Stimulated activated CD4-positive, alpha-beta T cell treated with anti-CD3 and anti-CD28 coated beads, Interleukin-1b, Interleukin-23, amount 100 ng/mL, for 48 hours (primary cell): ENCODE measurements at regions not wholly inside any gene's neighbourhood (a gene's known extent, or its start where the extent isn't known, plus 50 kb on each side); places are given as distances from the start of the nearest gene placed in this dataset.

Experiments
- DNase-seq: peaks from one replicate; pipeline ENCODE4 v3.0.0-alpha.2; 2020

DNA sequence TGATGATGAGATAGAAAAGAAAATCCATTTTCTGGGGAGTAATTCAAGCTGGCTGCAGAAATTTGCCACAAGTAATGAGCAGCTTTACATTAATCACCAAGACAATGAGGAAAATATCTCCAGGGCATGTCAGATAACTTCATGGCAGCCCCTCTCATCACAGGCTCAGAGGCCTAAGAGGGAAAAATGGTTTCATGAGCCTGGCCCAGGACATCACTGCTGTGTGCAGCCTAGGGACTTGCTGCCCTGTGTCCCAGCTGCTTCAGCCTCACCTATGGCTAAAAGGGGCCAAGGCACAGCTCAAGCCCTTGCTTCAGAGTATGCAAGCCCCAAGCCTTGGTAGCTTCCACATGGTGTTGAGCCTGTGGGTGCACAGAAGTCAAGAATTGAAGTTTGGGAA, 161.7 kb downstream of the OPA1 start:
- no peak for DNase-seq

DNA sequence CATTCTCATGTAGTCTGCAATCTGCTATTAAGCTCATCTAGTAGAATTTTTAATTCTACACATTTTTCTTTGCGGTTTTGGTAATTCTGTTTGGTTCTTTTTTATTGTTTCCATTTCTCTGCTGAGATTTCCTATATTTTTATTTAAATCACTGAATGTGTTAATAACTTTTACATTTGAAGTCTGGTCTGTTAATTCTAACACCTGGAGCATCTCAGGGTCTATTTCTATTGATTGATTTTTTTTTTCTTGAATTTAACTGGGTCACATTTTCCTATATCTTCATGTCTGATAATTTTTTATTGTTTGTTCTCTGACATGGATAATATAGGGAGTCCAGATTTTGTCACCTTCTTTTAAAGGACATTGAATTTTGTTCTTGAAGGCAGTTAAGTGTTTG, 163.5 kb downstream of the OPA1 start:
- no peak for DNase-seq

- no peak for DNase-seq
These were observed 164.4 kb downstream of the OPA1 start for GRCh38 chr3:193757457-193757856.

- DNase-seq = no peak
These were observed 169.0 kb downstream of the OPA1 start for GRCh38 chr3:193761969-193762368.

- no peak for DNase-seq
These were observed 169.6 kb downstream of the OPA1 start for GRCh38 chr3:193762657-193763056.

- no peak for DNase-seq
These were observed 172.0 kb downstream of the OPA1 start for GRCh38 chr3:193764959-193765358.

DNA sequence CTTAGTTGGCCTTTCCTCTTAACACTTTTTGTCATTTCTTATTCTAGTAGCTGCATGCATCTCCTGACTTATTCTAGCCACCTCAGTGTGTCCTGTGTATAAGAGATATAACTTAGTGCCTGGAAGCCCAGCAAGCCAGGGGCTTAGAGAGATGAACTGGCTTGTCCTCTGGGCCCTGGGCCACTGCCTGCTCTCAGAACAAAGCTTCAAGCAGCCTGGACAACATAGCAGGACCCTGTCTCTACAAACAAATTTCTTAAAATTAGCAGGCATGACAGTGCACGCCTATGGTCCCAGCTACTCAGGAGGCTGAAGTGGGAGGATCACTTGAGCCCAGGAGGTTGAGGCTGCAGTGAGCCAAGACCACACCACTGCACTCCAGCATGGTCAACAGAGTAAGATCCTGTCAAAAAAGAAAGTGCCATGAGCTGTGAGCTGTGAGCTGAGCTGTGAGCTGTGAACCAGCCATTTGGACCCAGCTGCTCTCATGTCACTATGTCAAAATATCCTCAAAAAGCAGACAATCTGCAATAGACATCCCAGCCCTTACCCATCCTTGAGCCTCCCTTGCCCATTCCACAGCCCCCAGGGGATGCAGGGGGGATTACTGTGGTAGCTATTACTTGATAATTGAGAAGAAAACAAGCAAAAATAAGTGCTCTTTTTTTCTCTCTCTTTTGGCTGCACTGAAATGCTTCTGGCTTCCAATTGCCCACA, 174.5 kb downstream of the OPA1 start:
- DNase-seq = no peak

DNA sequence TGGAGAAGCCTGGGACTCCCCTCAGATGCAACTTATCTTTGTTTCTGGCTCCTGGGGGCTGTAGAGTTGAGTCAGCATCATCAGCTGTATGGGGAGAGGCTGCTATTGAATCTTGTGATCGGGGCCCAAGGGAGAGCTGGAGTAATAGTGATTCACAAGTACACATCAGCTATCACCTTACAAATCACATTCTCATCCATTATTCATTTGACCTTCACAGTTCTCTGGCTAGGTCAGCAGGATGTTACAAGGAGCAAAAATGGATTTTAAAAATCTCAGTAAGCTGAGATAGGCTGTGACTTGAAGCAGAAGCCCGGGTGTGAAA, 175.0 kb downstream of the OPA1 start:
- no peak for DNase-seq

- DNase-seq = no peak
These were observed 176.4 kb downstream of the OPA1 start for GRCh38 chr3:193769437-193769836.

DNA sequence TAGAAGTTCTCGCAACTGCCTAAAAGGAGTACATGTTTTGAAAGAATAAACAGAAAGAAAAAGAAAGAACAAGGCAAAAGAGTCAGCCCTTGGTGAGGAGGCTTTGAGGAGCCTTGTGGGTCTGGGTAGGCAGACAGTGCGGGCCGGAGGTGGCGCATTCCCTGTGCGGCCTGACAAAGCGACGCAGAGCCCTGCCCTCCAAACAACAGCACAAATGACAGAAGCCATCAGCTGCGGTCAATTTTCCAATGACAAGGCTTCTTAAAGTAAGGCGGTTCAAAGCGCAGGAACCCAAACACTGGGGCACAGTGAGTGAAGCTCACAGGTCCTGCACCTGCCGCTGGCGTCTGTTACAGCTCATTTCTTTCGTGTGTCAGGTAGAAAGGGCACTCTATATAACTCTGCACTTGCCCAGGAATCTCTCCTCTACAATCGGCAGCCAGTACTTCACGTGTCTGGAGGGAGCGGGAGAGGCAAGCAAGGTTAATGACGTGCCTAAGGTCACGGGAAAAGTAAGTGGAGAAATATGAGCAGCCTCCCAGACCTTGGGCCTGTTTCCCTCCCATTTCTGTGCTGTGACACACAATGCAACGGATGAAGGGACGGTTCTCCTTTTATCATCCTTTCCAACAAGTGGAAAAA, 178.1 kb downstream of the OPA1 start:
- no peak for DNase-seq

- DNase-seq = no peak
These were observed 178.8 kb downstream of the OPA1 start for GRCh38 chr3:193771653-193772421.

- DNase-seq = no peak
These were observed 179.4 kb downstream of the OPA1 start for GRCh38 chr3:193772422-193772763.

DNA sequence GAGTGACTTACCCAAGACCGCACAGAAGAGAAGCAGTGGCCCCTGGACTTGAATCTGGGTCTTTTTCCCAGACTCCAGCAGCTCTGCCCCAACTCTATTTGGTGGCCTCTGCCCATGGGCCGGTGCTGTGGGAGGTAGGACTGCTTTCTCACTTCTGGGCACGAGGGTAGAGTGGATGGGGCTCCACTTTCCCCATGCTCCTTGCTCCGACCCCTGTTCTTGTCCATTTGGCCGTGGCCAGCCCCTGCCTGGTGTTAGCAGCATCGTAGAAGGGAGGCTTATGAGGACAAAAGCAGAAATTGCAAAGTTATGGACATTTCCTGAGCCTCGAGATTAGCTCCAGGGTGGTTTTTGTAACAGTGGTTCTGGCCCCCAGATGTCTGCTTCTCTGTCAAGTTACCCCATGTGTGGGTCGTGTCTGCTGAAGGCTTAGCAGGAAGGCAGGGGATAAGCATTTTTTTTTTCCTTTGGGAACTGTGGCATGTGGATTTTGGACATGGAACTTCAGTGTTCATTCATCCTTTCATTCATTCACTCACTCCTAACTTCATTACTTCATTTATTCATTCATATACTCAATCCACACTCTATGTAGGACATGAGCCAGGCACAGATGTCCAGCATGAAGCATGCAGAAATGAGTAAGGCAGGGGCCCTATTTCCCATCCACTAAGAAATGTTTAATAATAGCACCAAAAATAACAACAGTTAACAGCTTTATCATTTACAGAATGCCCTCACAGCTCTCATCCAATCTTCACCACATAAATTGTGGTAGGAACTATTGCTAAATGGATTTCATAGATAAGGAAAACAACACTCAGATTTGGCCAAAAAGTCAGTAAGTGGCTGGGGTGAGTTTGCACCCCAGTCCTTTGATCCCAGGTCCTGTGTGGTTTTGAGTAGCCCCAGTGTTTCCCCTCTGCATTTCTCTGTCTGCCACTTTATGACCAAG, 180.5 kb downstream of the OPA1 start:
- DNase-seq = no peak

DNA sequence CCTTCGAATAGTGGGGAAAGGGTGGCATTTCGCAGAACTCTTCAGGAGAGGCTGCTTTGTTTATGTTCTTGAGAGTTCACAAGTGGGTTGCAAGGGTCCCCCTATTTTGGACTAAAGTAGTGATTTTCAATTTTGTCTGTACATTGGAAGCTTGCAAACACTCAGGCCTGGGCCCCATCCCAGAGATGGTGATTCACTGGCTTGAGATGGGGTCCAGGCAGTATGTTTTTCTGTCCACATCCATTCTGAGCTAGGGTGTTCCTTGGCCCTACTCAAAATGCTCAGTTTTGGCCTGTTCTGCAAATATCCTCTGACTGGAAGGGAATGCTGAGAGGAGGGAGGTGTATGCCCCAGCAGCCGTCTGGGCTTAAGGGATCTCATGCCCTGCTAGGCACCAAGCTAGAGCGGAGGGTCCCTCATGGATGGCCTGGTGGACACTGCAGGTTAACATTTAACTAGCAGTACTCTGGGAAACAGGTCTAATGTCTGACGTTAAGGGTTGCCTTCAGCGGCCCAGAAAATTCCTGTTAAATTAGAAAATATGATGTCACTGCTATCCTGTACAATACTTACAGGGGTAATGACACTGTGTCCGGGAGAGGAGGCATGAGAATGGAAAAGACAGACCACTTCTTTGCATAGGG, 181.4 kb downstream of the OPA1 start:
- no peak for DNase-seq

GRCh38 chr3:193774916-193775285, 181.9 kb downstream of the OPA1 start:
- DNase-seq = no peak

DNA sequence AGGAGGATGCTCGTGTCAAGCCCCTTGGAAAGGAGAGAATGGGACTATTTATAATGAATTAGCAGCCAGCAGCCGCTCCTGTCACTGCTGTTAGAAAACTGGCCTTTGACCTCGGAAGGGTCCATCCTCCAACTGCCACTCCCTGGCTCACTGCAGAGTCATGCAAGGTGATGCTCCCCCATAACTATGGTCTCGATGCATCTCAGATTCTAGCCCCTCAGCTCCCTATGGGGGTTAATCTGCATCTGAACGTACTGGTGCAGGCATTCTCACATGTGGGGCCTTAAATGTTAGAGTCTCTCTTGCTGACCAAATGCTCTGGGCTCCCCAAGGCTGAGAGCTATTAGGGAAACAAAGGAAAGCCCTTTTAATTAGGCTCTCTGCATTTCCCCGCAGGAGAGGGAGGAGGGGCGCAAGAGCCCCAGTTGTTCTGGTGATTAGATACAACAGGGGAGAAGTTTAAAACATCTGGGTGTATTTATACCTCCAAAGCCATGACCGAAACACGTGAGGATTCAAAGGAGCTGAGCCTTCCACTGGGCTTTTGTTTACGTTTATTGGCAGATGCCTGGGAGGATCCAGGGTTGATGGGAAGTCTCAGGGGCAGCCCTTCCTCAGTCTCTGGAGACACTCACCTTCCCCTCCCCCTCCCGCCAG, 182.5 kb downstream of the OPA1 start:
- DNase-seq = no peak

GRCh38 chr3:193776626-193777358, 183.8 kb downstream of the OPA1 start:
- no peak for DNase-seq

DNA sequence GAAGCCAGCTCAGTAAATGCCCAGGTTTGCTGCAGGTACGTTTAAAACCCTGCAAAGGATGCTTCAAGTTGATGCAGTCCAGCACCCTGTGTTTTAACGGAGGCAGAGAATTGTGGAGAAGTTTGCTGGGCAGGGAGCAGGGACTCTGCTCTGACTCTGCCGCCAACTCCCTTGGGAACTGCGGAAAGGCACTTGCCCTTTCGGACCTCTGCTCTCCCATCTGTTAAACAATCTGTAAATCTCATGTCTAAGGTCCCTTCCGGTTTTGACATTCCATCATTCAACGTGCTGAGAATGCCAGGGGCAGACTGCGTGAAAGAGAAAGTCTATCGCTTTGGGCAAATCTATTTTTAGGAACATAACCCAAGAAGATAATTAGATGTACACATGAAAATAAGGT, 184.5 kb downstream of the OPA1 start:
- DNase-seq = no peak

DNA sequence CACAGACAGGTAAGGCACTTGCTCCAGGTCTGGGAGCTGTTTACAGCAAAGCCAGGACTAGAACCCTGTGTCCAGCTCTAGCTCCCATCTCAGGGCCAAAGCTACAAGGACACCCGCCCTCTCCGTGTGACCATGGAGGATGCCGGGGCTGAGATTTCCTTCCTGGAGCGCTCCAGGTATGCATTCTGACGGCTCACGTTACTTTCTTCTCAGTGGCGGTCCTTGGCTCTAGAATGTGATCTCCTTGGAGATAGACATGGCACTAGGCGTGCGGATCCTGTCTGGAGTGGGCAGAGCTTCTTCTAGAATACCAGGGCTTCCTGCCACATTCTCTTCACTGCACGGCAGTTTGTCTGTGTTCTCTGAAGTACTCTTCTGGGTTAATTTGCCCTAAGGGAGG, 185.7 kb downstream of the OPA1 start:
- DNase-seq = no peak

DNA sequence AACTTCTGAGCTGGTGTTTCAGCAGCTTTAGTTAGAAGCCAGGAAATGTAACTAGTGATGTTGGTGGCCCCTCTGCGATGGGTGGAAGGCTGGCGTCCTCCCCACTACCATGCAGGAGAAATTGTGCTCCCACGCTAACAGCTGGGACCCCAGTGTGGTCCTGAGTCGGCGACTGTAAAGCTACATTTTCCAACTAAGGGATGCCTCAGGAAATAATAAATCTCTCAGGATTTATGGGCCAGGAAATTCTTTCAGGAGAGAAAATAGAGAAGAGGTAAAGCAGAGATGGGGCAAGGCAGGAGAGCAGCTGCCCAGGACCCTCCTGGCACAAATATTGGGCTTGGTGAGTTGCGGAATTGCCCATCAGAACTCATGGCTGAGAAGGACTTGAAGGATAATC, 186.9 kb downstream of the OPA1 start:
- DNase-seq = no peak

DNA sequence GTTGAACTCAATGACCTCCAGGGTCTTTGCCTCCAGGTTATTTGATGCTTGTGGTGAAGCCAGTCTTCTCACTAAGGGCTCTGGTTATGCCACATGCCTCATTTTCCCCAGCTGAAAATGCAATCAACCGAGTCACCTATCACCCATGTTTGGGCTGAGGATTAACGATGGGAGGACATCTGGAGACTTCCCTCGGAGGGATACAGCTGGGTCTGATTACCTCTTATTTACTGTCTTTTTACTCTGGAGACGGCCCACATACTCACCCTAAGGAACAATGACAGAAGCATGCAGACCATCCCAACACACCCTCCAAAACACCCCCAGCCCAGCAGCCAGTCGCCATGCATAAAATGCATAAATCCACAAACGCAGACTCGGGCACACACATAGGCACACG, 187.4 kb downstream of the OPA1 start:
- no peak for DNase-seq
